Lower leg skin (tissue), 4 donors: ENCODE measurements at regions not wholly inside any gene's neighbourhood (a gene's known extent, or its start where the extent isn't known, plus 50 kb on each side); places are given as distances from the start of the nearest gene placed in this dataset.

Source experiments
- DNase-seq, 2 donors: peaks; one replicate each; pipeline ENCODE4 v3.0.0-alpha.2; 2019; ENCODE audit warnings: low spot score in 2 of 2
- H3K4me3 ChIP-seq: fragments of 200-600 bp; sonication (generic); 2 replicates; pipeline ENCODE4 v1.5.1; 2017; ENCODE audit warnings: mild to moderate bottlenecking, low read depth; ENCODE audit not compliant: poor library complexity, severe bottlenecking
- CTCF ChIP-seq, 3 donors: fragments of 450-650 bp; IDR thresholded peaks; one replicate each; pipeline ENCODE4 v1.5.1; 2016; ENCODE audit warnings: antibody characterized with exemption in 3 of 3, mild to moderate bottlenecking in 3 of 3, moderate library complexity in 2 of 3
- POLR2A ChIP-seq, 2 donors: fragments of 450-650 bp; IDR thresholded peaks; one replicate each; pipeline ENCODE4 v1.6.1; 2016 to 2017; ENCODE audit warnings: antibody characterized with exemption in 2 of 2, mild to moderate bottlenecking in 1 of 2, moderate library complexity in 1 of 2
- WGBS, 2 donors: methylation state at CpG; one replicate each; pipeline ENCODE4 v1.1.5; 2018; 5-methylcytosine and 5-hydroxymethylcytosine counted together
- intact Hi-C: fragments of 100-400 bp; cut with DNase I; formaldehyde crosslinking; loops from one replicate; pipeline ENCODE4 v1.15.0; 2023; ENCODE audit warnings: low total_unique reads

- TF ChIP-seq POLR2A (IDR thresholded peaks at IDR 0.05): no peak
- no peak for TF ChIP-seq CTCF (IDR thresholded peaks at IDR 0.05)
- no peak for DNase-seq
- 61 to 97% methylated on average over 3 of the region's 3 CpGs for WGBS, 2 donors
- intact Hi-C loops: no loop called here
- no peak overlapping the region for H3K4me3 ChIP-seq
Measured at GRCh38 chr2:238747557-238747956, 100.3 kb upstream of the TWIST2 start.

- DNase-seq: no peak
- intact Hi-C loops: no loop called here
- no peak for TF ChIP-seq CTCF (IDR thresholded peaks at IDR 0.05)
- TF ChIP-seq POLR2A (IDR thresholded peaks at IDR 0.05): no peak
- H3K4me3 ChIP-seq: no peak overlapping the region
- 90 to 92% methylated on average over 3 of the region's 3 CpGs for WGBS, 2 donors
Measured at GRCh38 chr2:238750212-238750904, 97.5 kb upstream of the TWIST2 start.

- intact Hi-C loops: no loop called here
- no peak for DNase-seq
- TF ChIP-seq POLR2A (IDR thresholded peaks at IDR 0.05): no peak
- no peak overlapping the region for H3K4me3 ChIP-seq
- WGBS, 2 donors: 71 to 72% methylated on average over 8 of the region's 8 CpGs
Measured at GRCh38 chr2:238754259-238754658, 93.6 kb upstream of the TWIST2 start.

- intact Hi-C loops: no loop called here
- H3K4me3 ChIP-seq: no peak overlapping the region
- no peak for TF ChIP-seq CTCF (IDR thresholded peaks at IDR 0.05)
- TF ChIP-seq POLR2A (IDR thresholded peaks at IDR 0.05): no peak
- no peak for DNase-seq
- 18 to 22% methylated on average over 7 of the region's 7 CpGs for WGBS, 2 donors
Measured at GRCh38 chr2:238761868-238762267, 86.0 kb upstream of the TWIST2 start.

- WGBS, 2 donors: 52 to 57% methylated on average over 7 of the region's 7 CpGs
- TF ChIP-seq POLR2A (IDR thresholded peaks at IDR 0.05) (no peak), CTCF (IDR thresholded peaks at IDR 0.05) (no peak)
- intact Hi-C loops: no loop called here
- DNase-seq: no peak
- H3K4me3 ChIP-seq: no peak overlapping the region
Measured at GRCh38 chr2:238763471-238763995, 84.4 kb upstream of the TWIST2 start.

- no peak for DNase-seq
- WGBS, 2 donors: 76 to 78% methylated on average over 8 of the region's 8 CpGs
- intact Hi-C loops: no loop called here
- TF ChIP-seq CTCF (IDR thresholded peaks at IDR 0.05): no peak
- no peak overlapping the region for H3K4me3 ChIP-seq
Measured at GRCh38 chr2:238765590-238765989, 82.3 kb upstream of the TWIST2 start.
